SK-N-SH treated with all-trans-retinoic acid at 6 μM for 48 hours (cell line): ENCODE measurements at regions not wholly inside any gene's neighbourhood (a gene's known extent, or its start where the extent isn't known, plus 50 kb on each side); places are given as distances from the start of the nearest gene placed in this dataset.

Experiments used
- ATAC-seq: fragments of 200-7000 bp; cut with Tn5 transposase; 3 replicates; pipeline ENCODE4 v1.9.1; 2020; ENCODE audit warnings: mild to moderate bottlenecking, moderate library complexity
- ARNTL ChIP-seq: fragments of 450-650 bp; formaldehyde crosslinking; IDR thresholded peaks from 2 replicates; pipeline ENCODE4 v1.5.0; 2020; ENCODE audit warnings: low read depth, mild to moderate bottlenecking, moderate library complexity, borderline replicate concordance
- BACH2 ChIP-seq: fragments of 250-450 bp; sonication (Bioruptor Pico); IDR thresholded peaks from 2 replicates; pipeline ENCODE4 v1.9.0; 2021; ENCODE audit warnings: mild to moderate bottlenecking, borderline replicate concordance
- CREB5 ChIP-seq: fragments of 250-450 bp; sonication (Bioruptor Pico); IDR thresholded peaks from 2 replicates; pipeline ENCODE4 v1.5.1; 2020; ENCODE audit warnings: low read depth, mild to moderate bottlenecking, moderate library complexity
- CSDC2 ChIP-seq: fragments of 250-450 bp; sonication (Bioruptor Pico); IDR thresholded peaks from 2 replicates; pipeline ENCODE4 v1.5.0; 2020; ENCODE audit warnings: mild to moderate bottlenecking, moderate library complexity
- CSRNP3 ChIP-seq: fragments of 250-450 bp; sonication (Bioruptor Pico); IDR thresholded peaks from 2 replicates; pipeline ENCODE4 v1.5.1; 2021; ENCODE audit warnings: mild to moderate bottlenecking, moderate library complexity
- ESRRG ChIP-seq: fragments of 250-450 bp; sonication (Bioruptor Pico); IDR thresholded peaks from 2 replicates; pipeline ENCODE4 v1.6.1; 2021; ENCODE audit warnings: mild to moderate bottlenecking
- GLIS3 ChIP-seq: fragments of 250-450 bp; sonication (Bioruptor Pico); IDR thresholded peaks from 2 replicates; pipeline ENCODE4 v1.5.0; 2020; ENCODE audit warnings: mild to moderate bottlenecking, moderate library complexity
- OSR1 ChIP-seq: fragments of 250-450 bp; sonication (Bioruptor Pico); IDR thresholded peaks from 2 replicates; pipeline ENCODE4 v1.8.0; 2022; ENCODE audit warnings: moderate library complexity, mild to moderate bottlenecking, inconsistent platforms
- PATZ1 ChIP-seq: fragments of 250-450 bp; sonication (Bioruptor Pico); IDR thresholded peaks from 2 replicates; pipeline ENCODE4 v1.8.0; 2020; ENCODE audit warnings: mild to moderate bottlenecking, moderate library complexity, borderline replicate concordance
- PPARA ChIP-seq: fragments of 250-450 bp; sonication (Bioruptor Pico); IDR thresholded peaks from 2 replicates; pipeline ENCODE4 v1.5.0; 2020; ENCODE audit warnings: mild to moderate bottlenecking, borderline replicate concordance
- RARB ChIP-seq: fragments of 250-450 bp; sonication (Bioruptor Pico); IDR thresholded peaks from 2 replicates; pipeline ENCODE4 v1.8.0; 2021; ENCODE audit warnings: mild to moderate bottlenecking, moderate library complexity
- SNAI2 ChIP-seq: fragments of 250-450 bp; sonication (Bioruptor Pico); IDR thresholded peaks from 2 replicates; pipeline ENCODE4 v1.5.0; 2020; ENCODE audit warnings: mild to moderate bottlenecking, moderate library complexity
- TCF4 ChIP-seq: fragments of 250-450 bp; sonication (Bioruptor Pico); IDR thresholded peaks from 2 replicates; pipeline ENCODE4 v1.8.0; 2021; ENCODE audit warnings: mild to moderate bottlenecking, moderate library complexity, borderline replicate concordance
- TOX ChIP-seq: fragments of 250-450 bp; sonication (Bioruptor Pico); IDR thresholded peaks from 2 replicates; pipeline ENCODE4 v1.8.0; 2021; ENCODE audit warnings: mild to moderate bottlenecking, moderate library complexity, borderline replicate concordance
- TSHZ2 ChIP-seq: fragments of 250-450 bp; sonication (Bioruptor Pico); IDR thresholded peaks from 2 replicates; pipeline ENCODE4 v1.5.0; 2020; ENCODE audit warnings: mild to moderate bottlenecking, moderate library complexity
- ZC3H10 ChIP-seq: fragments of 250-450 bp; sonication (Bioruptor Pico); IDR thresholded peaks from 2 replicates; pipeline ENCODE4 v1.5.1; 2021; ENCODE audit warnings: mild to moderate bottlenecking, moderate library complexity
- ZFP3 ChIP-seq: fragments of 250-450 bp; sonication (Bioruptor Pico); IDR thresholded peaks from 2 replicates; pipeline ENCODE4 v1.5.0; 2020; ENCODE audit warnings: mild to moderate bottlenecking, moderate library complexity
- ZFP30 ChIP-seq: fragments of 450-650 bp; formaldehyde crosslinking; IDR thresholded peaks from 2 replicates; pipeline ENCODE4 v1.5.0; 2022; ENCODE audit warnings: mild to moderate bottlenecking, moderate library complexity
- ZNF565 ChIP-seq: fragments of 450-650 bp; formaldehyde crosslinking; conservative IDR thresholded peaks from 2 replicates; pipeline ENCODE4 v1.5.0; 2020; ENCODE audit warnings: low read depth, mild to moderate bottlenecking, moderate library complexity
- ZNF70 ChIP-seq: fragments of 450-650 bp; formaldehyde crosslinking; IDR thresholded peaks from 2 replicates; pipeline ENCODE4 v1.5.0; 2020; ENCODE audit warnings: mild to moderate bottlenecking, moderate library complexity
- ZNF8 ChIP-seq: fragments of 450-650 bp; formaldehyde crosslinking; IDR thresholded peaks from 2 replicates; pipeline ENCODE4 v1.5.0; 2020; ENCODE audit warnings: mild to moderate bottlenecking, moderate library complexity

- ATAC-seq: no peak
- no peak for TF ChIP-seq TOX (CRISPR knock-in tag)
- no peak for TF ChIP-seq ZNF565 (CRISPR knock-in tag)
- TF ChIP-seq PATZ1: no peak
- no peak for TF ChIP-seq TCF4 (CRISPR knock-in tag)
- TF ChIP-seq, all 23 proteins: peak for 0
Observed at GRCh38 chr2:66714610-66715009, 279.7 kb downstream of the MEIS1 start.

GRCh38 chr2:66717218-66717905 lies 282.4 kb downstream of the MEIS1 start:
- ATAC-seq: no peak
- TF ChIP-seq GLIS3 (CRISPR knock-in tag) (no peak), PATZ1 (no peak), CSDC2 (no peak), ZNF8 (no peak), TCF4 (CRISPR knock-in tag) (no peak), SNAI2 (CRISPR knock-in tag) (no peak), TOX (CRISPR knock-in tag) (no peak), ARNTL (no peak), ZC3H10 (CRISPR knock-in tag) (no peak), ZFP3 (CRISPR knock-in tag) (no peak), CREB5 (CRISPR knock-in tag) (no peak), ZNF70 (CRISPR knock-in tag) (no peak), TSHZ2 (CRISPR knock-in tag) (no peak), PPARA (CRISPR knock-in tag) (no peak)

GRCh38 chr2:66717973-66718372 lies 283.0 kb downstream of the MEIS1 start:
- TF ChIP-seq RARB: no peak
- no peak for TF ChIP-seq BACH2 (CRISPR knock-in tag)
- no peak for TF ChIP-seq ZFP30 (CRISPR knock-in tag)
- TF ChIP-seq CREB5 (CRISPR knock-in tag): no peak
- TF ChIP-seq CSDC2: no peak
- no peak for TF ChIP-seq PPARA (CRISPR knock-in tag)
- no peak for TF ChIP-seq ZFP3 (CRISPR knock-in tag)
- no peak for TF ChIP-seq CSRNP3
- TF ChIP-seq ESRRG: no peak
- no peak for TF ChIP-seq OSR1 (CRISPR knock-in tag)
- no peak for ATAC-seq
